GM19324 (cell line): ENCODE measurements at regions not wholly inside any gene's neighbourhood (a gene's known extent, or its start where the extent isn't known, plus 50 kb on each side); places are given as distances from the start of the nearest gene placed in this dataset.

Source experiments
- ATAC-seq: cut with Tn5 transposase; IDR thresholded peaks from one replicate; pipeline ENCODE4 v1.9.1; 2021; ENCODE audit warnings: mild to moderate bottlenecking, moderate library complexity; ENCODE audit not compliant: unreplicated experiment, low FRiP score

DNA sequence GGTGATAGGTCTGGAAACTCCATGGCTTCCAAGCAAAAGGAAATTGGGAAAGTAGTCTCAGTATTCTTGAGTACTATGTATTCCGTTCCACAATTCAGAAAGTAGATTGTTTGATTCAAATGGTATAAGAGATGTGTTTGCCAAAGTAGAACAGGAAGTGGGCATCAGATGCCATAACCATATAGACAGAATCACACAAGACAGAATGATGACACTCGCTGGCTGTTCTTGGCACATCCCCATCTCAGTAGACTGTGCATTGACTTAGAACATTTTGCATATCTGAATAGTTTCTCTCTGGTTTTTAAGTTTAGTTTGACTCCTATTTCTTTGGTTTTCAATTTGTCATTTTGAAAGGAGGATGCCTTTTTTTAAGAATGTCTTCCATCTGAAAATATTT, 221.1 kb upstream of the RGS6 start:
- no peak for ATAC-seq

DNA sequence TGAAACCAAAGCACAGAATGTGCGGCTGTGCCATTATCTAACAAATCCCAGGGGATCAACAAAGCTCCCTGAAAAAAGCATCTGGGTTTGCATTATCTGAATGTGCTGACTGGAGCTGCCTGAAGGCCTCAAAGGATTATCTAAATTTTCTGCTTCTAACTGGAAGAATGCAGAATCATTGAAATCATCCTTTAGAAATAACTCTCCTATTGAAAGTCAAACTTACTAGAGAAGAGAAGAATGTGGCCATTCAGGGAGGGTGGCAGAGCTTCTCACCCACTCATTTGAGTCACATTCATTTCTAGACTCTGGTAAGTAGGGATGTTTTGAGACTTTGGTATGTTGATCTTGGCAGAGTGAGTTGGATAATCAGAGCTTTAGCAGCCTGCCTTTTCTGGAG, 220.6 kb upstream of the RGS6 start:
- no peak for ATAC-seq

DNA sequence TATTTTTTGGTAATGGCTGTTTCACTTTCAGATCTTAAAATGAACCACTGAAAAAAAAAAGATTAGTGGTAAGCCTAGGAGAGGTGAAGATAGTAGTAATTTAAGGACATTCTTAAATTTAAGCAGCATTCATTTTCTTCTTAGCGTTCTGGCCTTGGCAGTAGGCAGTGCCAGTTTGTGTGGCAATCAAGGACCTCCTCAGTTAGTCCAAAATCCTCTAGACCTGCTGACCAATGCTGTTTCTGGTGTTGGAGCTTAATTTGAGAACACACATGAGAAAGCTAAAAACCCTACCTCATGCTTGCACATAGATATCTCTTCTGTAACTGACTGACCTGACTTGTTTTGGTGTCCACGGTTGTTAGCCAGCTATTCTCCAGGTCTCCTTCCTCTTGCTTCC, 219.8 kb upstream of the RGS6 start:
- ATAC-seq: no peak

DNA sequence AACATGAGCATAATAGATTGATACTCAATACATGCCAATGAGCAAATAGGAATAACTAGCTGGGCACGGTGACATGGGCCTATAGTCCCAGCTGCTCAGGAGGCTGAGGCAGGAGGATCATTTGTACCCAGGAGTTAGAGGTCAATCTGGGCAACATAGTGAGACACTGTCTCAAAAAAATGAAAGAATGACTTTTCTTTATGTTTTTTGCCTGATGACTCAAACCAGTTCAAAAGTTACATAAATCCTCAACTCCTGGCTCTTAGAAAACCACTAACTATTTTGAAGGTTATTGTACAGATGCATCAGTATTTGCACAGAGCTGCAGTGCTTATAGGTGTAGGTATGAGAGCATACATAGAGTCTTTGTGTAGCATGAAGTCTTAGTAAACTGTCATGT, 219.2 kb upstream of the RGS6 start:
- ATAC-seq: no peak

DNA sequence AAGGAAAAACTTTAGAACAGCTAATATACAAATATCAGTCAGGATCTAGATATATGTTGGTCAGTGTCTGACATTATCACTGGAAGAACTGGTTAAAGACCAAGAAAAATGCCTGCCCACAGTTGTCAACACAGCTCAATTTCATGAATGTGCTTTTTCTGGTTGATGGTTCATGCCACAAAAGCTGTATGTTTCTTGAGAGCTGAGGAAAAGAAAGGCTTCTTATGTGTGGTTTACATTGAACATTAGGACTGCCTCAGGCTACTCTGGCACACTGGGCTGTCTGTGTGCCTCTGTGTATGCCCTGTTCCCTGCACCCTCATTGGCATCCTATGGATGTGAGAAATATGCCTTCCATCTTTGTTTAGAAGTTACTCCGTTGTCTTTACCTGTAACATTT, 218.8 kb upstream of the RGS6 start:
- ATAC-seq: no peak

DNA sequence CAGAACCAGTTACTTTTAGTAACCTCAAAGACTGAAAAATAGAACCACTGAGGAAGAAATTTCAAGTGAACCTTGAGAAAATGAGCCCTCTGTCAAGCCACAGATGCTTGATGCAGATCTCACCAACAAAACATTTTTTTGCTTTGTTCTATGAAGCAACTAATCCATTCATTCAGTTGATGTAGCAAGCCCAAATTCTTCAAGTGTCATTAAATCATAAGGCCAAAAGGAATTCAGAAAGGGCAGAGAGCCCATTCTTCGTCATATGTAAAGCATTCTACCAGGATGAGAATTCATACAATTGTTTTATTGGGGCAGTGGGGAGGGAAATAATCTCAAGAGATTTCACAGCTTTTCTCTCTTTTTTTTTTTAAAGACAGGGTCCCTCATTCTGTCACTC, 218.0 kb upstream of the RGS6 start:
- no peak for ATAC-seq

DNA sequence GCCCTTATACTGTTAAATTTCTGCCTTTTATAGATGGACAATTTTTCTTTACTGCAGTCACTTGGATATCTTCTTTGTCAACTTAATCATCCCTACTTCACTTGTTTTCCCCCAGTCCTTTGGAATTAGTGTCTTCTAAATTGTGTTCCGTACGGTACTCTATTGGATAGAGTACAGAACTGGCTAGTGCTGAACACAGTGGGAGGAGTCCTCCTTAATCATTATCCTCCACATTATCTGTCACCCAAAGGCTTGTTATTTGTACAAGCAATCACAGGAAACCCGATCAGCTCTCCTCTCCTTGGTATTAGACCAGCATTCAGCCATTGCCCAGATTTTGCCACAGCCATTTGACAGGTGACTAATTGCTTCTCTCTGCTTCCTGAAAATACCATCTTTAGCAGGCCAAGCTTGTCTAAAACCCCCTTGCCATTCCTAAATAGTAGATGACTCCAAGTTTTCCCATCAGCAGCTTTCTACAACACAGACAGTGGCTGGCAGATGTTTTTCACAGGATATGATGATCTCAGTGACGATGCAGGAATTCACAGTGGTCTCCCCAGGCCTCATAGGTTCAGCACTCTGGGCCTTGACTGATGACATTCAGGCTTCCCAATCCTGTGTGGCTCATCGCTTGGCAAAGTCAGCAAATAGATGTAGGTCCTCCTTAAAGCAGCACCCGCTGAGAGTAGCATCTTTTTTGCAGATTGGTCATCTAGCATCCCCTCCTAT, 216.0 kb upstream of the RGS6 start:
- ATAC-seq: no peak

DNA sequence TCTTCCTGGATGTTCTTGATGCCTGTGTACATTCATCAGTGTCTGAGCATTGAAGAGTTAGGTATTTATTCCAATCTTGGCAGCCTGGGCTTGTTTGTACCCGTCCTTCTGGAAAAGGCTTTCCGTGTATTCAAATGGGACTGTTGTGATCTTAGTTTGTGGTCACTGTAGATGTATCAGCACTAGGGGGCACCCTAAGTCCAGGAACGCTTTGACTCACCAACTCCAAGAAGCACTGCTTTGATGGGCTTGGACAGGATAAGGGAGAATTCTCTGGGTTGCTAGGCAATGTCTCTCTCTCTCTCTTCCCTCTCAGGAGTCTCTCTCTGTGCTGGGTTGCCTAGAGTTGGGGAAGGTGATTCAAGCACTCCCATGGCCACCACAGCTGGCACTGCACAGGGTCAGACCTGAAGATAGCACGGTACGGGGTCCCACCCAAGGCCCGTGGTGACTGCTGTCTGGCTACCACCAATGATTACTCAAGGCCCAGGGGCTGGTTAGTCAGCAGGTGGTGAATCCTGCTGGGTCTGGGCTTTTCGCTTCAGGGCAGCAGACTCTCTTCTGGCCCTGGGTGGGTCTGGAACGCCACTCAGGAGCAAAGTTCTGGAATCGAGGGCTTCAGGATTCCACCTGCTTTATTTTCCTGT, 211.1 kb upstream of the RGS6 start:
- no peak for ATAC-seq

DNA sequence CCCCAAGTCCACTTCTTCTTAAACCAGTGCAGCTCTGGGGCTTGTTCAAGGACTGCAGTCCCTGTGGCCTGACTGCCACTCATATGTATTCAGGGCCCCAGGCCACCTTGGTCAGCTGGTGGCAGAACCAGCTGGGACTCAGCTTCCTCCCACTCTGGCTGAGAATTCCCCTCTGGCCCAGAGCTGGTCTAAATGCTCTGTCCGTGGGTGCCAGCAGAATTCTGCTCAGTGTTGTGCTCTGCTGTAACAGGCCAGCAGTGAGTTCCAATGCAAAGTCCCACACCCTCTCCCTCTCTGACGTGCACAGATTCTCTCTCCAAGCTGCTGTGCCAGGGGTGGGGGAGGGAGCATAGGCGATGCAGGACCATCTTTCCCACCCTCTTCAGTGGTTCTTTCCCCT, 210.4 kb upstream of the RGS6 start:
- ATAC-seq: no peak

DNA sequence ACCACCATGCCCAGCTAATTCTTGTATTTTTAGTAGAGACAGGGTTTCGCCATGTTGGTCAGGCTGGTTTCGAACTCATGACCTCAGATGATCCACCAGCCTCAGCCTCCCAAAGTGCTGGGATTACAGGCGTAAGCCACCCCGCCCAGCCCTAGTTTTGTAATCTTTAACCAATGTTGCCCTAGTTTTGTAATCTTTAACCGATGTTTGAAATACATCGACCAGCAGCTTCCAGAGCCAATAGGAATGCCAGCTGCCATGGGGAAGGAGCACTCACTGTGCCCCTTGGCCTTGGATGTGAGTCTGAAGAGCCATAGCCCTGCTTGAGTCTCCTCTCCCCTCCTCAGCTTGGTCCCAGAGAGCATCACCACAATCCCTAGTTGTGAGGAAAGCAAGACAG, 209.3 kb upstream of the RGS6 start:
- no peak for ATAC-seq

DNA sequence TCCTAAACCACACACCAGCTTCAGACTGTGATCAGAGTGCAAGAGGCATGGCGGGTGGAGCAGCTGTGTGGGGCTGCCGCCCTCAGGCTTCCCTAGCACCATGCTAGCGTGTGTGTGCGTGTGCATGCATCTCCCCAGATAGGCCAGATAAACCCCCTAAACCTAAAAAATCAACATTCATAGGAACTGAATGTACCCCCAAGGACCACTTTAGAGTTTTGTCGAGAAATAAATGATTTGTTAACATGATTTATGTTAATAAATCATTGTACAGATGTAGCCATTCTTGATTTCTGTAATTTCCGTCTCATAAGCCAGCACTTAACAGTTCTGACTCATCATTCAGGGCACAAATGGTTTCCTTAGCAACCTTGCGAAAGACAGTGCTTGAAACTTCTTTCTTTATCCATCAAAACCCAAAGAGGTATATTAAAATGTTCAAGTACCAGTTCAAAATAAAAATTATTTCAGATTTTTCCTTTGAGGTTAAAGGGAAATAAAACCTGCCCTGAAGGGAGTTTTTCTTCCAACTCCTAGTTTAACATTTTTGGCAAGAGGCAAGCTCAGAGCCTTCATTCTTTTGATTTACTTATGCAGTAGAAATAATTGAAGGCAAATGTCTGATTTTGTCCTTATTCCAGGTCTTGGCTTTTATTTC, 206.2 kb upstream of the RGS6 start:
- ATAC-seq: no peak

DNA sequence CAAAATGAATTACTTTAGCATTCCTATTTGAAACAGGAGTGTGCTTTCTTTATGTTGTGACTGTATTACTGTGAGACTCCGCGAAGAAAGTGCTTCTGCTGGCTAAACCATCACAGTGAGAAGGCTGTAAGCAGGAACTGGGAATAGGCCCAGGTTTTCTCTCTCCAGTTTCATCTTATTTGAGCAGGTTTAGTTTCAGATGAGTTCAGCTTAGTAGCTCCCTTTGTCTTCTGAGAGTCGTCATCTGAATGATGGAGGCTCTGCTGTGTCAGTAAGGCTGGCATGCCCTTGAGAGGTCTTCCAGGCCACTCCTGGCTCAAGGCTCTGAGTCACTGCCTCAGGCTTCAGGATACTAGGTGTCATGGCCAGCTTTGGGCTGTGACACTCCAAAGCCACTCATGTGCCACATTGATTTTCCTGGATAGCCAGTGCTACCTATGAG, 205.6 kb upstream of the RGS6 start:
- ATAC-seq: no peak

DNA sequence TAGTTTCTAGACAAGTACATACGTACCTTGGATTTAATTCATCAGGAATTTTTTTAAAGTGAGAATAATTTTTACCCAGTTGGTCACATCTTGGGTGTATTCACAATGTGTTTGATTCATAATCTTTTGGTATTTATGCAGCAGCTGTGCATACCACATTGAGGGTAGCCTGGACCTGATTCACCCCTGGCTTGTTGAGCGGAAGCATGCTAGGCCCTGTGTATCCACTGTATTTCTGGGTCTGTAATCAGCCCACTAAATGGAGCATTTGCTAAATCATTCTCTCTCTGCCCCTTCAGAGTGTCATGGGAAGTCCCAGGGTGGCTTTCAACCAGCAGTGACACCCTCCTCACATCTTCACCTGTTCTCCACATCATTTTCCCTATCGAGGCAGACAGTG, 203.8 kb upstream of the RGS6 start:
- ATAC-seq: no peak

DNA sequence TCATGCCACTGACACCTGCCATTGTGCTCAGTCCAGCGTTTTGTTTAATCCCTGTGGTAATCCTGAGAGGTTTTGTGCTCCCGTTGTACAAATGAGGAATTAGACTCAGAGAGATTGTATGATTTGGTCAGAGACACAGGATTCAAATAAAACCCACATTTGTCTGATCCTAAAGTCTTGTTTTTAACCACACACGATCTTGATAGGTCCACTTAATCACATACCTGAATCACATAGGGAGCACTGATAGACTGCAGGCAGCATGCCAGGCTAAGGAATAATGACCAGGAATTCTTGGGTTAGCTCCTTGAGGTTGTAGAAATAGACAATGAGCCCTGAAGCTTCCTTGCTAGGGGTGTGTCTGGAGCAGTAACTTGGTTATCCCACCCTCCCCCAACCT, 202.6 kb upstream of the RGS6 start:
- ATAC-seq: no peak

DNA sequence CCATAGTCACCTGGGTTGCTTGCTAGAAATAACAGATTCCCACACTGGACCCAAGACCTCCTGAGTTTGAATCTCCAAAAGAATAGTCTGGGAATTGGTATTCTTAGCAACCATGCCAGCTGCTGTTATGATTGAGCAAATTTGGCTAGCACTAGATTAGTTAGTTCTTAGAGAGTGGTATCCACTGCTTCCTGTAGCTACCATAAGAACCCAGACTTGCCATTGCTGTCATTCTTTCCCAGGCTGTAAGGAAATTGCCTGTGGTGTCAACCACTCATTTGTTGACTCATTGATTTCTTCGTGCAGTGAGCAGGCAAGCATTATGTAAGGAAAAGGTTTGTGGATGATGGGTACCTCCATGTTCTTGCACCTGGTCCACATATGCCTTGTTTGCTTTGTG, 201.8 kb upstream of the RGS6 start:
- no peak for ATAC-seq

DNA sequence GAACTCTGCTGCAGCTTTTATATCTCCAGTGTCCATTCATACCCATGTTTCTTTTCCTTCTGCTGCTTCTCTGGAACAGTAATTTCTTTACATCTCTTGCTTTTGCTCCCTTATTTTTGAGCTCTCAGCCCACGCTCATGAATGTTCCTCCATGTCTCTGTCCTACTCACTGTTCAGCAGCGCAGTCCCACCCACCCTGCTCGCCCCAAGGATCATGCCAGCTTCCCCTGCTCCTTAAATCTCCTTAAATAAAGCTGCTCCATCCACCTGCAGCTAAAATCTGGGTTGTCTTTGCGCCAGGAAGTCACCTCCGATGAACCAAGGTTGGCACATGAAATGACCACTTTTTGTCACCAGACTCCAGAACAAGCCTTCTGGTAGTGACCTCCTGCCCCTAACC, 201.1 kb upstream of the RGS6 start:
- ATAC-seq: no peak

DNA sequence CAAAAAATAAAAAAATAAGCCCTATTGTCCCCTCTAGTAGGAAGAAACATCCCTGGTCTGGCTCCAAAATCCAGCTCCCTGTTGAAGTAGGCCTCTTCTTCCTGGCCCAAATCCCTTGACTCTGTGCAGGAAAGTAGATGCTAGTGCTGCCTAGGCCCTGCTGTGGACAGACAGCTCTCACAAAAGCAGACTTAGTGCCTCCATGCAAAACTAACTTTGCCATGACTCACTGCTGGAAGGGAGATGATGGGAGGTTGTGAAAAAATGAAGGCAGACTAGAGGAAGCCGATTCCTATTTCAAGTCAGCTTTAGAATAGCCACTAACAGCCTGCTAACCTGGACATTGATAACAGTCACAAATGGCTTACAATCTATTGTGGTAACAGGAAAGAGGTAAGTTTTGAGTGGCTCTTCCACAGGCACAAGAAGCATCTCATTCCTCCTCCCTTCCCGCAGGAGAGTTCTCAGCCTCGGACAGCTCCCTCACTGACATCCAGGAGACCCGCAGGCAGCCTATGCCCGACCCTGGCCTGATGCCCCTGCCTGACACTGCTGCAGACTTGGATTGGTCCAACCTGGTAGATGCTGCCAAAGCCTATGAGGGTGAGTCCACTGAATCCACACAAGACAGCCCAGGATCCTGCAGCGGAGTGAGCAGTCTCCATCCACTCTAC, 198.9 kb upstream of the RGS6 start:
- ATAC-seq: no peak

DNA sequence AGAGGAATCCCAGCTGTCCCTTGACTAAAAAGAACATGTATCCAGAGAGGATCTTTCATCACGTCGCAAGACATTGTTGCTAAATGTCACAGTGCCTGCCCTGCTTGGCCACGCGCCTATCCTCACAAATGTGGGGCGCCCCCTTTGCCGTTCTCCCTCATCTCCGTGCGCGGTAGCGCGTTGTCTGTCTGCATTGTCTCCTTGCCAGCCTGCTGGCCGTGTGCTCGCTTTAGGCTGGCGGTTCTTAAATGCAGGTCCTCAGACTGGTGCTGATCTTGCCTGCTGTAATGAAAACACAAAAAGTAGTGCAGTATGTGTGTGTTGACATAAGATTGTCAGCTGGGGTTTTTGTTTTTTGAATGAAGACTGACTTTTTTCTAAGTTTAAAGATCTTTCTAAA, 198.2 kb upstream of the RGS6 start:
- no peak for ATAC-seq

DNA sequence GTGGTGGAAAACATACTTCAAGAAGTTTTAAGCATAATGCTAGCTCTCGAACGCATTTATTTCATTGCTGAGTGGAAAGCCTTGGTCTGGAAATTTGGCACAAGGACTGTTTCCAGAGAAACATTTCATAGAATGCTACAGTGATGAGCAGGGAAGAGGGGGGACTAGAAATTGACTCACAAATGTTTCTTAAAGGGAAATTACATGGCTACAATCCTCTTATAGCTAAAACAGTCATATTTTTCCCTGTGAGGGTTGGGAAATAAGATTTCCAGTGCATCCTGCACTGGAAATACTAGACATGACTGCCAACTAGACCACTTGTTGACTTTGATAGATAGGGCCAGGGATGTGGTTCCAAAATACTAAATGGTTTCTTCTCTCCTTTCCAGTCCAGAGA, 197.3 kb upstream of the RGS6 start:
- ATAC-seq: no peak

DNA sequence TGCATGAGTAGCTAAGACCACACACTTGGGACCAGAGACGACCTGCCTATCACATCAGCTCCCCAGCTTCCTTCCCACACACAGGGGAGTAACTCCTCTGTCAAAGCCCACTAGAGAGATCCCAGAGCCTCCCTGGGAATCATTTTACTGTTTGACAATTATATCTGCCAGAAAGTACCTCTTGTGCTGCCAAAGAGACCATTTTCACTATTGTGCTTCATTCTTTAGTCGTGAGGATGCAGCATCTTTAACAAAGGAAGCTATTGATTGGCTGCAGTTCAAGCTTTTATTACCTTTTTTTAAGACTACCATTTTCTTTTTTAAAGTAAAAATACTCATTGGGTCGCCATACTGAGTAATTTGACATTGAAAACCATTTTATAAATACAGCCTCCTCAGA, 194.5 kb upstream of the RGS6 start:
- no peak for ATAC-seq

DNA sequence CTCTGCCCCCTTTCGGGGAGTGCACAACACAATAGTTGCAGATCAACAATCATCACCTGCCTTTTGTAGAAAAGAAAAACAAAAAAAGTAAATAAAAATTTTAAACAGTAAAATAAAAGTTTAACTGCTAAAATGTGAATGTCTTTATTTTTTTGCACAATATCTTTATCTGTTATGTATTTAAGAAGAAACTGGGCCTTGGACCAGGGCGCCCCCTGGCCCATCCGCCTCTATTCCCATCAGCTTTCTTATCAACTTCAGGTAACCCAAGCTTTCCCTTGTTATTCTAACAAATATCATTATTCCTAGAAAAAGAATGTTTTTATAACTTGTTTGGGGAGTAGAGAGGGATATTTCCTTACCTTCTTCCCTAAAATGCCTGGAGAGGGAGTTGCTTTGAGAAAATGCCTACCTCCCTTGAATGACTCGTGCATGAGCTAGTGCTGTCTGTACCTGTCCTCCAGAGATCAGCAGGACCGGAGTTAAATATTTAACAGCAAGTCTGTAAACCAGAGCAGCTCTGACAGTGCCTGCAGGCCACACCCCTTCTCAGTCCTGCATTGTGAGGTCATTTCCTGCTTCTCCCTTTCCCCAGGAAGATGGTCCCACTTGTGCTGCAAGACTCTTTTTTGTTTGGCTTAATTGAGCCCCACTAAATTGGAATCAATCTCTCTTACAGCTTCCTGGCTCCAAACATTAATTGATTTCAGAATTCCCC, 192.8 kb upstream of the RGS6 start:
- ATAC-seq: no peak
